PFSK-1 (cell line): ENCODE measurements at regions not wholly inside any gene's neighbourhood (a gene's known extent, or its start where the extent isn't known, plus 50 kb on each side); places are given as distances from the start of the nearest gene placed in this dataset.

ENCODE experiments used
- POLR2AphosphoS5 ChIP-seq: IDR thresholded peaks from 2 replicates; pipeline ENCODE4 v1.6.1; 2012; ENCODE audit warnings: low read depth, mild to moderate bottlenecking, control low read depth, low read length, moderate library complexity
- SIN3A ChIP-seq: IDR thresholded peaks from 2 replicates; pipeline ENCODE4 v1.6.1; 2012; ENCODE audit warnings: mild to moderate bottlenecking, low read length, moderate library complexity, borderline replicate concordance; ENCODE audit not compliant: insufficient read depth
- TAF1 ChIP-seq: IDR thresholded peaks from 2 replicates; pipeline ENCODE4 v1.6.1; 2012; ENCODE audit warnings: low read length, control low read depth, borderline replicate concordance; ENCODE audit not compliant: insufficient read depth

DNA sequence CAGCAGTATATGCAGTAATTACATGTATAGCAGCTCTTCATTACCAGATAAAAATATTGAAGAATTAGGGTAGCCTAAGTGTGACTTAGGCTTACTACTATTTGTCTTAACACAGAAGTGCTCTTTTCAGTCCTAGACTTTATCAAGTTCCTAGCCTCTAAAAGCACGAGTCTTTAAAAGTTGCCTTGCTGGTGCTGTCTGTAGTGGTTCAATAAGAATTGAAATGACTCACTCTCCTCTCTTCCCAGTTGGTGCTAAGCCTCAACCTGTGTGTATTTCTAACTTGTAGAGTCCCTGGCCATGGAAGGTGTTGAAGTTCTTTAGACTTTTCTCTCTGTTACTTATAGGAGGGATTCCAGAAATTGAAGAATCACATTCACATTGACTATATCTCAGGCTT lies 395.4 kb upstream of the THRB start:
- no peak for TF ChIP-seq POLR2AphosphoS5
- no peak for TF ChIP-seq SIN3A
- no peak for TF ChIP-seq TAF1
